AG09309 (cell line): ENCODE measurements at regions not wholly inside any gene's neighbourhood (a gene's known extent, or its start where the extent isn't known, plus 50 kb on each side); places are given as distances from the start of the nearest gene placed in this dataset.

Source experiments
- DNase-seq: peaks from one replicate; pipeline ENCODE4 v3.0.0-alpha.2; 2010; ENCODE audit warnings: low read depth
- H3K4me3 ChIP-seq: 2 replicates; pipeline ENCODE4 v1.5.1; 2011; ENCODE audit warnings: mild to moderate bottlenecking, low read depth, low read length, moderate library complexity; ENCODE audit not compliant: control insufficient read depth
- TF ChIP-seq, protein P1 (sequence below): IDR thresholded peaks from 2 replicates; pipeline ENCODE4 v1.5.1; 2011; ENCODE audit warnings: mild to moderate bottlenecking, low read depth, low read length, inconsistent platforms; ENCODE audit not compliant: insufficient read depth, control insufficient read depth; ENCODE audit errors: missing control alignments

- H3K4me3 ChIP-seq = no peak overlapping the region
- TF ChIP-seq, protein P1, sequence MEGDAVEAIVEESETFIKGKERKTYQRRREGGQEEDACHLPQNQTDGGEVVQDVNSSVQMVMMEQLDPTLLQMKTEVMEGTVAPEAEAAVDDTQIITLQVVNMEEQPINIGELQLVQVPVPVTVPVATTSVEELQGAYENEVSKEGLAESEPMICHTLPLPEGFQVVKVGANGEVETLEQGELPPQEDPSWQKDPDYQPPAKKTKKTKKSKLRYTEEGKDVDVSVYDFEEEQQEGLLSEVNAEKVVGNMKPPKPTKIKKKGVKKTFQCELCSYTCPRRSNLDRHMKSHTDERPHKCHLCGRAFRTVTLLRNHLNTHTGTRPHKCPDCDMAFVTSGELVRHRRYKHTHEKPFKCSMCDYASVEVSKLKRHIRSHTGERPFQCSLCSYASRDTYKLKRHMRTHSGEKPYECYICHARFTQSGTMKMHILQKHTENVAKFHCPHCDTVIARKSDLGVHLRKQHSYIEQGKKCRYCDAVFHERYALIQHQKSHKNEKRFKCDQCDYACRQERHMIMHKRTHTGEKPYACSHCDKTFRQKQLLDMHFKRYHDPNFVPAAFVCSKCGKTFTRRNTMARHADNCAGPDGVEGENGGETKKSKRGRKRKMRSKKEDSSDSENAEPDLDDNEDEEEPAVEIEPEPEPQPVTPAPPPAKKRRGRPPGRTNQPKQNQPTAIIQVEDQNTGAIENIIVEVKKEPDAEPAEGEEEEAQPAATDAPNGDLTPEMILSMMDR = no peak
- DNase-seq = no peak
Observed at GRCh38 chrX:39614680-39614998, 483.1 kb downstream of the BCOR start.

DNA sequence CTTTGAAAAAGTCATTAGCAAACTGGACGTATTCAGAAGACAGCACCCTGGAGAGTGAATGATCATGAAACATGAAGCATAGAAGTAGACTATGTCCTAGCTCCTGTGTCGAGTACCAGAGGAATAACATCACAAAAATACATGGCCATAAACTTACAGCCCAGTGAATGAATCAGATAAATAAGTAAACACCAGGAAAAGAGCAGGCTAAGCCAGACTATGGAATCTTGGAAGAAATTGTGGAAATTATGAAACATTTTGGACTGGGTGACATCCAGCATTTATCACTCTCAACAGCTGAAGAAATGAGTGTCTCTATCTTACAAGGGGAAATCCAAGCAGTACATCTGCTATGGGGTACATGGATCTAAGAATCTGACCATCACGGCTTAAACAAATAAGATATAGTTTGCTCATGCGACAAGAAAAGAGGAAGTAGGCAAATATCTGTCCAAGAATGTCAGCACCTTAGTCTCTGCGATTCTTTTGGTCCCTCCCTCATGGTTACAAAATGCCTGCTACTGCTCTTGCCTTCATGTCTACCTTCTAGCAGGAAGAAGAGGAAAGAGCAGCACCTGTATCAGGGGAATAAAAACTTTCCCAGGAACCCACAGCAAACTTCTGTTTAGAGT, 481.5 kb downstream of the BCOR start:
- TF ChIP-seq, protein P1 = no peak
- no peak overlapping the region for H3K4me3 ChIP-seq
- no peak for DNase-seq

- no peak for DNase-seq
- TF ChIP-seq, protein P1 = no peak
- no peak overlapping the region for H3K4me3 ChIP-seq
Observed at GRCh38 chrX:39616731-39617130, 481.0 kb downstream of the BCOR start.

DNA sequence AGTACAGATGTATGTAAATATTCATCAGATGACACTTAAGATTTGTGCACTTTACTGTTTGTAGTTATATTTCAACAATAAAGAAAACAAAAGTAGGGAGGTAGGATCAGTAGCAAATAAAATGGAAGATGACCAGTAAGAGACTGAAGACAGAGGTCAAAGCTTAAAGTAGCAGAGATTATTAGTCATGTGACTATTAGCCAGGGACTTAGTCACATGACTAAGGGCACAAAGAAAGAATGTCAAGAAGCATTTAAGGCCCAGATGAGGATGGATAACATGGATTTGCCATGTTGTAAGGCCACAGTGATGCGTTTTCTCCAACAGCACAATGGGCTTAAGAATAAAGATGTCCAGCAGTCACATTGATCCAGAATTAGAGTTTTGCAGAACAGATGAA, 479.6 kb downstream of the BCOR start:
- no peak overlapping the region for H3K4me3 ChIP-seq
- TF ChIP-seq, protein P1 = no peak
- no peak for DNase-seq

DNA sequence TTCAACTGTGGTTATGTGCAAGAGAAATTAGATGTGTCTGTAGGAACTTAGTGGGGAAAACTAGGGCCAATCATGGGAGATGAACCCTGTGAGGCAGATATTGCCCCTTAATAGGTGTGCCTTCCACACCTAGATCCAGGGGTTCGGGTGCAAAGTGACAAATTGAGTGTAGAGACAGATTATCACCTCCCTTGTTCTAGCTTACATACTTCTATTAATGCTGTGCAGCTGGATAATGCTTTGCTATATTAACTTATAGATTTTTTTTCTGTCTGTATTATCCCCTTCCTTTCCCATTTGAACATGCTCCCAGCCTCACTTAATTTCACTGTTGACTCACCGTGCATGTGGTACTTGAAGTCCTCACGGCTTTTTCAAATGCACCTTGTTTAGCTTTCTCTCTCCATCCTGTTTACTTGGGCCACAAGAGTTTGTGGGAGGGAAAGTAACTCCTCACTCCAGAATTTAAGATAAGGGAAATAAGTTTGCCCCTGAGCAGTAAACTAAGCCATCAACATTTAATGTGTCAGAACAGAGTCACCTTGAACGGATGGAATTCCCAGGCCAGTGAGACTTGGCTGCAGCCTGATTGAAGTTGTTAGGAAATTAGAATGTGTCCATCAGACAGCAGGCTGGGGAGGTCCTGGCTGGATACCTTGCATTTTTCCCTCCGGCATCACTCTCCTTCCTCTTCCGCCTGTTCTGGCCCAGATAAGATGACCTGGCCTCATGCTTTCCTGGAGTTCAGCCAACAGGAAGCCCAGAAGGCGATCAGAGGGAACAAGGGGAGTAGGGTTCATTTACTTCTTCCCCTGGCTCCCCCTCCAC, 478.4 kb downstream of the BCOR start:
- no peak overlapping the region for H3K4me3 ChIP-seq
- no peak for DNase-seq
- TF ChIP-seq, protein P1 = no peak

DNA sequence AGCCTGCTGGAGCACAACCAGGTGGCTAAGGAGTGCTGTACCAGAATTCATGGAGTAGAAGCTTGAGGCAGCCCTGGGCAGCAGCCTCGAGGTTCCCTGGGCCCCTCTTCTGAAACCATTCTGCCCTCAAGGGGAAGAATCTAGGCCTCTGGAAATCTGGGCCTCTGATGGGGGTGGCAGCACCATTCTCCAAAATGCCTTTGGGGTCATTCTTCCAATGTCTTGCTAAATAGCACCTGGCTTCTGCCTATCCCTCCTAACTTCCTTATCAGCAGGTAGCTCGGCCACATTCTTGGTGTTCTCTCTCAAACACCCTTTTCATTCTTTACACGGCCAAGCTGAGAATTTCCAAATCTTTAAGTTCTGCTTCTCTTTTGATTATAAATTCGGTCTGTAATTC, 473.6 kb downstream of the BCOR start:
- no peak overlapping the region for H3K4me3 ChIP-seq
- no peak for DNase-seq

More for the DNA sequence above, 473.6 kb downstream of the BCOR start:
- TF ChIP-seq, protein P1 = no peak
